ENCODE measurements at regions not wholly inside any gene's neighbourhood (a gene's known extent, or its start where the extent isn't known, plus 50 kb on each side); places are given as distances from the start of the nearest gene placed in this dataset.

DNA sequence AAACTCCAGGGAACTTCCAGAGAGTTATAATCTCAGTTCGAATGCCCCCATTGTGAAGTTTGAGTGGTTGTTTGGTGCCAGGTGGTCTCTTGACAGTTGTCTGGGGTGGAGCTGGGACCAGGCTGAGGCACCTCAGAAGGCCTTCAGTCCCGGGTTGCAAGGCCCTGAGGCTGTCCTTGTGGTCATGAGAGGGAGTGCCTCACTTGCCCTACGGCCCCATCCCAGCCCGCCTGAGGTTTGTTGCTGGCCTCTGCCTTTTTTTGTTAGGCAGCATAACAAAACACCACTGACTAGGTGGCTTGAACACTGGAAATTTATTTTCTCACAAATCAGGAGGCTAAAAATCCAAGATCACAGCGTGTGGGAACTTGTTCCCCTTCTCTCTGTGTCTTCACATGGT, 73.0 kb upstream of the PAPPA start:
- H3K36me3 Mint-ChIP-seq (ENCODE audit: low read depth): no peaks in the 10 kb centered on the region
- no peaks in the 10 kb centered on the region for H3K9me3 Mint-ChIP-seq
- DNase-seq (ENCODE audit: low spot score): no peak
- H3K27me3 Mint-ChIP-seq (ENCODE audit: low read depth): no peaks in the 10 kb centered on the region
- H3K4me1 Mint-ChIP-seq (ENCODE audit: low read depth): no peaks in the 10 kb centered on the region
- intact Hi-C loops (cut with micrococcal nuclease): no loop called here
- no peak overlapping the region for H3K27ac Mint-ChIP-seq
- H3K4me3 Mint-ChIP-seq (ENCODE audit: low read depth): no peak overlapping the region

GRCh38 chr9:116081435-116082115, 72.0 kb upstream of the PAPPA start:
- H3K27ac Mint-ChIP-seq: no peak overlapping the region
- no peak for DNase-seq (ENCODE audit: low spot score)
- H3K36me3 Mint-ChIP-seq (ENCODE audit: low read depth): no peaks in the 10 kb centered on the region
- no peaks in the 10 kb centered on the region for H3K27me3 Mint-ChIP-seq (ENCODE audit: low read depth)
- no peak overlapping the region for H3K4me3 Mint-ChIP-seq (ENCODE audit: low read depth)
- H3K9me3 Mint-ChIP-seq: no peaks in the 10 kb centered on the region
- intact Hi-C loops (cut with micrococcal nuclease): no loop called here
- no peaks in the 10 kb centered on the region for H3K4me1 Mint-ChIP-seq (ENCODE audit: low read depth)

DNA sequence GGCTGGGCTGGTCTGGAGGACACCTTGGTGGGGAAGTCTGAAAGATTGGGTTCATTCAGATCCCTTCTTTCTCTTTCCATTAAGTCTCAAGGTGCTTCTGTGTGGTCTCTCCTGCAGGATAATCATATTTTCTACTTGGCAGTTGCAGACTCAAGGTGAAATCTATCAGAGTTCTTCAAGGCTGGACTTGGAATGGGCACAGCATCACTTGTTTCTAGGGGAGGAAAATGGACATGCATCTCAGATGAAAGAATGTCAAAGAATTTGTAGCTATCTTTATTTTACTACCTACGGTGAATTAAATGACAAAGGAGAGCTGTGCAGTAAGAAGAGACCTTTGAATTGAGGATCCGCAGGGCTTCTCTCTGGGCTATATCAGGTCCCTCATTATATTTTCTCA, 69.8 kb upstream of the PAPPA start:
- no peaks in the 10 kb centered on the region for H3K36me3 Mint-ChIP-seq (ENCODE audit: low read depth)
- DNase-seq (ENCODE audit: low spot score): no peak
- no peaks in the 10 kb centered on the region for H3K27me3 Mint-ChIP-seq (ENCODE audit: low read depth)
- intact Hi-C loops (cut with micrococcal nuclease): no loop called here
- no peaks in the 10 kb centered on the region for H3K4me1 Mint-ChIP-seq (ENCODE audit: low read depth)
- no peak overlapping the region for H3K4me3 Mint-ChIP-seq (ENCODE audit: low read depth)
- no peaks in the 10 kb centered on the region for H3K9me3 Mint-ChIP-seq
- no peak overlapping the region for H3K27ac Mint-ChIP-seq

- Mint-ChIP-seq H3K27ac (no peak overlapping the region), H3K9me3 (no peaks in the 10 kb centered on the region), H3K27me3 (ENCODE audit: low read depth) (no peaks in the 10 kb centered on the region), H3K36me3 (ENCODE audit: low read depth) (no peaks in the 10 kb centered on the region), H3K4me1 (ENCODE audit: low read depth) (no peaks in the 10 kb centered on the region), H3K4me3 (ENCODE audit: low read depth) (no peak overlapping the region)
- DNase-seq (ENCODE audit: low spot score): no peak
- intact Hi-C loops (cut with micrococcal nuclease): no loop called here
Measured at GRCh38 chr9:116084497-116084896, 69.1 kb upstream of the PAPPA start.

GRCh38 chr9:116087246-116087645, 66.3 kb upstream of the PAPPA start:
- Mint-ChIP-seq H3K27ac (no peak overlapping the region), H3K27me3 (ENCODE audit: low read depth) (no peaks in the 10 kb centered on the region), H3K4me1 (ENCODE audit: low read depth) (no peaks in the 10 kb centered on the region), H3K36me3 (ENCODE audit: low read depth) (no peaks in the 10 kb centered on the region), H3K4me3 (ENCODE audit: low read depth) (no peak overlapping the region), H3K9me3 (no peaks in the 10 kb centered on the region)
- intact Hi-C loops (cut with micrococcal nuclease): no loop called here
- DNase-seq (ENCODE audit: low spot score): no peak

- no peaks in the 10 kb centered on the region for H3K9me3 Mint-ChIP-seq
- H3K27me3 Mint-ChIP-seq (ENCODE audit: low read depth): no peaks in the 10 kb centered on the region
- intact Hi-C loops (cut with micrococcal nuclease): no loop called here
- no peak for DNase-seq (ENCODE audit: low spot score)
- no peaks in the 10 kb centered on the region for H3K36me3 Mint-ChIP-seq (ENCODE audit: low read depth)
- H3K27ac Mint-ChIP-seq: no peak overlapping the region
- no peak overlapping the region for H3K4me3 Mint-ChIP-seq (ENCODE audit: low read depth)
- H3K4me1 Mint-ChIP-seq (ENCODE audit: low read depth): no peaks in the 10 kb centered on the region
Measured at GRCh38 chr9:116087751-116088194, 65.8 kb upstream of the PAPPA start.

- no peaks in the 10 kb centered on the region for H3K9me3 Mint-ChIP-seq
- H3K27me3 Mint-ChIP-seq (ENCODE audit: low read depth): no peaks in the 10 kb centered on the region
- H3K27ac Mint-ChIP-seq: no peak overlapping the region
- no peak for DNase-seq (ENCODE audit: low spot score)
- no peaks in the 10 kb centered on the region for H3K4me1 Mint-ChIP-seq (ENCODE audit: low read depth)
- no peaks in the 10 kb centered on the region for H3K36me3 Mint-ChIP-seq (ENCODE audit: low read depth)
- H3K4me3 Mint-ChIP-seq (ENCODE audit: low read depth): no peak overlapping the region
- intact Hi-C loops (cut with micrococcal nuclease): no loop called here
Measured at GRCh38 chr9:116088396-116088795, 65.2 kb upstream of the PAPPA start.

DNA sequence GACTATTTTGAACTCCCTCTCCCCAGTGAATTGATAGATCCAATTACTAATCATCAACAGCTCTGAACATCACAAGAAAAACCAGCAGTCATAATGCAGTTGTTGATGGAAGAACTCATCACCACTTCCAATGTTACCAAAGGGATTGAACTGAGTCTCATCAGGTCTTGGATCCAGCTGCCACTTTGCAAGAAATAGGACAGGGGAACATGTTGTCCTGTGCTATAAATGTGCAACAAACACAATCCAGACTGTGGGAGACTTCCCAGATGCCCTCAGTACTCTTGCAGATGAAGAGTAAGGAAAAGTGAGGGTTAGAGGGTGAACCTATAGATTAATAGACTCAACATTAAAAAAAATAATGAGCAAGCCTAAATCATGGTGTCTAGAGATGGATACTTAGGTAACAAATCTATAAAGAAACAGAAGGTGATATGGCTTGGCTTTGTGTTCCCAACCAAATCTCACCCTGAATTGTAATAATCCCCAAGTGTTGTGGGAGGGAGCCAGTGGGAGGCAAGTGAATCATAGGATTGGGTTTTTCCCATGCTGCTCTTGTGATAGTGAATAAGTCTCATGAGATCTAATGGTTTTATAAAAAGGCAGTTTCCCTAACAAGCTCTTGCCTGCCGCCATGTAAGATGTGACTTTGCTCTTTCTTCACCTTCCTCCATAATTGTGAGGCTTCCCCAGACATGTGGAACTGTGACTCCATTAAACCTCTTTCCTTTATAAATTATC, 63.4 kb upstream of the PAPPA start:
- intact Hi-C loops (cut with micrococcal nuclease): no loop called here
- Mint-ChIP-seq H3K27ac (no peak overlapping the region), H3K27me3 (ENCODE audit: low read depth) (no peaks in the 10 kb centered on the region), H3K4me1 (ENCODE audit: low read depth) (no peaks in the 10 kb centered on the region), H3K9me3 (no peaks in the 10 kb centered on the region), H3K4me3 (ENCODE audit: low read depth) (no peak overlapping the region), H3K36me3 (ENCODE audit: low read depth) (no peaks in the 10 kb centered on the region)
- DNase-seq (ENCODE audit: low spot score): no peak

- Mint-ChIP-seq H3K27me3 (ENCODE audit: low read depth) (no peaks in the 10 kb centered on the region), H3K36me3 (ENCODE audit: low read depth) (no peaks in the 10 kb centered on the region), H3K4me1 (ENCODE audit: low read depth) (no peaks in the 10 kb centered on the region), H3K9me3 (no peaks in the 10 kb centered on the region), H3K27ac (no peak overlapping the region), H3K4me3 (ENCODE audit: low read depth) (no peak overlapping the region)
- intact Hi-C loops (cut with micrococcal nuclease): no loop called here
- DNase-seq (ENCODE audit: low spot score): no peak
Measured at GRCh38 chr9:116094846-116095245, 58.7 kb upstream of the PAPPA start.

DNA sequence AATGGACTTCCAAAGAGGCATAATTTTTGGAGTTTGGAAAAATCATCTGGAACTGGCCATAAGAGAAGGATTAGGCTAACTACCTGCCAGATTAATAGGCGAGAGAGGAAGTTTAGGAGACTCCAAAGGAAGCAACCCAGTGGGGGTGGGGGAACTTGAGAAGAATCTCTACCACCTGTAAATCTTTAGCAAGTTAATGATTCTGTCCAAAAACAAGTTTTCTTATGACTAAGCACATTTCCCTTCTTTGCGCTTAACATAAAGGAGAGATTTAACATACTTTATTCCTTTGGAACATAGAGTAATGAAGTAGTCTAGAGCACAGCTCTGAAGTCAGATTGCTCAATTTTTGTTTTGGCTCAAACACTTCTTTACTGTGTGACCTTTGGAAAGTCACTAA, 58.2 kb upstream of the PAPPA start:
- intact Hi-C loops (cut with micrococcal nuclease): no loop called here
- no peaks in the 10 kb centered on the region for H3K4me1 Mint-ChIP-seq (ENCODE audit: low read depth)
- H3K27ac Mint-ChIP-seq: no peak overlapping the region
- DNase-seq (ENCODE audit: low spot score): no peak
- H3K36me3 Mint-ChIP-seq (ENCODE audit: low read depth): no peaks in the 10 kb centered on the region
- no peaks in the 10 kb centered on the region for H3K9me3 Mint-ChIP-seq
- H3K27me3 Mint-ChIP-seq (ENCODE audit: low read depth): no peaks in the 10 kb centered on the region
- no peak overlapping the region for H3K4me3 Mint-ChIP-seq (ENCODE audit: low read depth)

- H3K36me3 Mint-ChIP-seq (ENCODE audit: low read depth): no peaks in the 10 kb centered on the region
Measured at GRCh38 chr9:116096046-116096445, 57.5 kb upstream of the PAPPA start.

DNA sequence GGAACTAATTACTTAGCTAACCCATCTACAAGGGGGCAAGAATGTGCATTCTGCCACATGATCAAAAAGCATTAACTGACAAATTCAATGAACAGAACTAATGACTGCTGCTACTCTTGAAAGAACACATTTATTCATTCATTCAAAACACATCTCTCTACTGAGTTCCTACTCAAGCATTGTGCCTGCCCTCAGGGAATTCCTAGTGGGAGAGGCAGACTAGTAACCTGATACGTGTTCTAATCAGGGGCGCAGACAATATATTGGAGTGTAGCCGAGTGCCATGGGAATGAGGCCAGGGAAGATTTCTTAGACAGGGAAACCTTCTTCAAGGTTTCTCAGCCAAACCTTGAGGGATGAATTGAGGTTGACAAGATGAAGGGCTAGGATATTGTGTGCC, 56.7 kb upstream of the PAPPA start:
- Mint-ChIP-seq H3K36me3 (ENCODE audit: low read depth) (no peaks in the 10 kb centered on the region), H3K4me1 (ENCODE audit: low read depth) (no peaks in the 10 kb centered on the region), H3K4me3 (ENCODE audit: low read depth) (no peak overlapping the region), H3K27me3 (ENCODE audit: low read depth) (no peaks in the 10 kb centered on the region), H3K27ac (no peak overlapping the region), H3K9me3 (peaks cover 6% of the 10 kb centered on the region)
- intact Hi-C loops (cut with micrococcal nuclease): no loop called here
- DNase-seq (ENCODE audit: low spot score): no peak

More at GRCh38 chr9:116096046-116096445, 57.5 kb upstream of the PAPPA start:
- Mint-ChIP-seq H3K27me3 (ENCODE audit: low read depth) (no peaks in the 10 kb centered on the region), H3K4me1 (ENCODE audit: low read depth) (no peaks in the 10 kb centered on the region), H3K27ac (no peak overlapping the region), H3K4me3 (ENCODE audit: low read depth) (no peak overlapping the region), H3K9me3 (peaks cover 6% of the 10 kb centered on the region)
- DNase-seq (ENCODE audit: low spot score): no peak
- intact Hi-C loops (cut with micrococcal nuclease): no loop called here

DNA sequence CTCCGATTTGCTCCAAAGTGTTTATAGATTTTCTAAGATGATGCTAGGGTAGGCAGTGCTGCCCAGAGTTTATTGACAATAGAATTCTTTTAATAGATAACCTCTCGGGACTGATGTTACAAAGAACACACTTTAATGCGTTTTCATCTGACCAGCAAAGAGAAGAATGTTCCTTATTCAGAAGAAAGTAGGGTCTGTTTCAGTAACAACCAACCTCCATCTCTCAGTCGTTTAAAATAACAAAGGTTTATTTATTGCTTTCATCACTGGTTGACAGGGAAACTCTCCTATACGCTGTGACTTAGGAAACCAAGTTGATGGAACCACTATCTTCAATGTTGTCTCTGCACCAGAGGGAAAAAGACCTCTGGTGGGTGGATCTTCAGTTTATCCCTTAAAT, 55.1 kb upstream of the PAPPA start:
- intact Hi-C loops (cut with micrococcal nuclease): no loop called here
- no peaks in the 10 kb centered on the region for H3K27me3 Mint-ChIP-seq (ENCODE audit: low read depth)
- no peak overlapping the region for H3K4me3 Mint-ChIP-seq (ENCODE audit: low read depth)

More for the DNA sequence above, 55.1 kb upstream of the PAPPA start:
- H3K9me3 Mint-ChIP-seq: peaks cover 6% of the 10 kb centered on the region
- no peaks in the 10 kb centered on the region for H3K4me1 Mint-ChIP-seq (ENCODE audit: low read depth)
- no peak for DNase-seq (ENCODE audit: low spot score)
- no peaks in the 10 kb centered on the region for H3K36me3 Mint-ChIP-seq (ENCODE audit: low read depth)
- no peak overlapping the region for H3K27ac Mint-ChIP-seq

Data from activated T-helper 2 cell treated with anti-CD3 and anti-CD28 coated beads, Interferon-gamma antibody, Interleukin-2, Interleukin-4, amounts not matched to agents 10 μg/mL and 5 μg/mL and 100 μg/mL, durations not matched to agents 14 hours and 24 hours and 36 hours (primary cell).